Skeletal muscle satellite cell (primary cell): ENCODE measurements at regions not wholly inside any gene's neighbourhood (a gene's known extent, or its start where the extent isn't known, plus 50 kb on each side); places are given as distances from the start of the nearest gene placed in this dataset.
A peak's percentile ranks its signal among the peaks of the same experiment; 100 is the strongest.

Source experiments
- H3K27me3 ChIP-seq: 2 replicates; pipeline ENCODE4 v1.7.0; 2013; ENCODE audit warnings: low read length; ENCODE audit not compliant: control insufficient read depth, insufficient read depth
- H3K36me3 ChIP-seq: 2 replicates; pipeline ENCODE4 v1.7.0; 2013; ENCODE audit warnings: mild to moderate bottlenecking, control low read depth, low read length; ENCODE audit not compliant: insufficient read depth
- H3K4me1 ChIP-seq: 2 replicates; pipeline ENCODE4 v1.7.0; 2013; ENCODE audit warnings: low read length; ENCODE audit not compliant: control insufficient read depth, insufficient read depth
- H3K4me2 ChIP-seq: 2 replicates; pipeline ENCODE4 v1.7.0; 2013; ENCODE audit warnings: mild to moderate bottlenecking, low read length
- H3K4me3 ChIP-seq: 2 replicates; pipeline ENCODE4 v1.7.0; 2013; ENCODE audit warnings: low read length
- H3K9ac ChIP-seq: 2 replicates; pipeline ENCODE4 v1.7.0; 2013; ENCODE audit warnings: mild to moderate bottlenecking, low read depth, low read length, moderate library complexity
- H3K9me3 ChIP-seq: replicated peaks from 2 replicates; pipeline ENCODE4 v1.7.0; 2013; ENCODE audit warnings: mild to moderate bottlenecking, control low read depth, low read length

DNA sequence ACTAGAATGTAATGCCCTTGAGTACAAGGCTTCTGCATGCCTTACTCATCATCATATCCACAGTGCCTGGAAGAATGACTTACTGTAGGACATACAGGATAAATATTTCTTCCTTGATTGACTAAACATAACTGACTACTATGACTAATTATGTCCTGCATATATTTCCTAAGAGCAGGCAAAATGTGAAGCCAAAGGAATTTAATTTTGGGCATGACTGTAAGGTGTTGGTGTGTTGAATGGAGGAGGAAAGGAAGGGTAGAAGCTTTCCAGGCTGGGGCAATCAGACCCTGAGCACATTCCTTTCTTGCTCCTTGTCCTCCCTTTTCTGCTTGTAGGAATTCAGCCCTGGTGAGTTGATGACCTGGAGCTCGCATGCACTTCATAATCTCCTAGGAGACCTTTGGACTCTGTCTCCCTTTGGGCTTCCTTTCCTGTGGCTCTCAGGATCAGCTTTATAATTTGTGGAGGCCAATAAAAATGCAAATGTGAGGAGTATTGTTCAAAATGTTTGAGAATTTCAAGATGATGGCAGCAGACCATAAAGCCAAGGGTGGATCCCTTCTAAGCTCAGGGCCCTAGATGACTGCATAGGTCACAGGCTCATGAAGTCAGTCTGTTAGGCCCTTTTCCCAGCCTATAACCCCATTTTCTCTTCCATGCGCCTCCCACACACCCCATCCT is 174.0 kb downstream of the HMHB1 start:
- peak overlapping the region; percentile 23 for H3K4me3 ChIP-seq
- peaks cover 42% of the 10 kb centered on the region for H3K4me1 ChIP-seq
- H3K9me3 ChIP-seq = no peaks in the 10 kb centered on the region
- peak overlapping the region; percentile 46 for H3K4me2 ChIP-seq
- H3K36me3 ChIP-seq = no peaks in the 10 kb centered on the region
- H3K9ac ChIP-seq = peak overlapping the region; percentile 61
- H3K27me3 ChIP-seq = no peaks in the 10 kb centered on the region

DNA sequence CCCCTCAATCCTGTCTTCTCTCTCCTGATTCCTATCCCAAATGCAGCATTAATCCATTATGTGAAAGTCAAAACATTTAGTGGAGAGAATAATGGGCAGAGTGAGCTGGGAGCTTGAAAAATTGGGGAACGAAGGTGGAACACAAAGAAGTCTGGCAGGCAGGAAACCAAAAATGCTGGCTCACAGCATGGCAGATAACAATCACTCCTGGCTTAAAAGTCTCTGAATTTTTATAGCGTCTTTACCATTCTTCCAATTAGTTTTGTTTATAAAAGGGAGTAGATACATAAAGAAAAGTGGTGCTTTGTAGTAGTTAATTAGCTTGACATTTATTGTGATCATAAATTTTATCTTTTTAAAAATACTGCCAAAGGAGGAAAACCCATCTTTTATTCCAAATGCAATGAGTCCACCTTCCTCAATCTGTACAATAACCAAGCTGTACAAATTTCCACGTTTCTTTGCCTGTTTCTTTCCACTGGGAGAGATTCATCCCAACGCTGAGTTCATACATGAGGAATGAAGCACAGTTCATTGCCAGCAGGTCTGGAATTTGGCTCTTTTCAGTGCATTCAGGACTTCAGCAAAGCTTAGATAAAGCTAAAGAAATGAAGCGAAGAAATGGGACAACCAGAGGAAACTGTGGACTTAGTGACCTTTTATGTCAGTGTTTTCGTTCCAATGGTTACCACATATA is 174.7 kb downstream of the HMHB1 start:
- H3K4me1 ChIP-seq = peaks cover 42% of the 10 kb centered on the region
- no peaks in the 10 kb centered on the region for H3K9me3 ChIP-seq
- H3K36me3 ChIP-seq = no peaks in the 10 kb centered on the region

DNA sequence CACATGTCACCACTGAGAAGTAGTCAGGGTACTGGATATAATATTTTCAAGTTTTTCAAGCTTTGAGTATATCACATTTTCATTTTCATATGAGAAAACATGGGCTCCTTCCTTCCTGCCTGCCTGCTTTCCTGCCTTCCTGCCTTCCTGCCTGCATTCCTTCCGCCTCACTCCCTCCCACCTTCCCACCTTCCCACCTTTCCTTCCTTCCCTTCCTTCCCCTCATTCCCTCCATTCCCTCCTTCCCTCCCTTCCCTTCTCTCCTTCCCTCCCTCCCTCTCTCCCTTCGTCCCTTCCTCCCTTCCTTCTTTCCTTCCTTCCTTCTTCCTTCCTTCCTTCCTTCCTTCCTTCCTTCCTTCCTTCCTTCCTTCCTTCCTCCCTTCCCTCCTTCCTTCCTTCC is 175.3 kb downstream of the HMHB1 start:
- Histone ChIP-seq H3K27me3 (no peaks in the 10 kb centered on the region), H3K9me3 (no peaks in the 10 kb centered on the region), H3K4me1 (peaks cover 42% of the 10 kb centered on the region), H3K36me3 (no peaks in the 10 kb centered on the region), H3K4me3 (no peak overlapping the region), H3K4me2 (peak overlapping the region; percentile 31), H3K9ac (peak overlapping the region; percentile 61)

More for the DNA sequence above, 174.7 kb downstream of the HMHB1 start:
- Histone ChIP-seq H3K4me2 (peak overlapping the region; percentile 46), H3K27me3 (no peaks in the 10 kb centered on the region), H3K4me3 (no peak overlapping the region), H3K9ac (peak overlapping the region; percentile 61)

DNA sequence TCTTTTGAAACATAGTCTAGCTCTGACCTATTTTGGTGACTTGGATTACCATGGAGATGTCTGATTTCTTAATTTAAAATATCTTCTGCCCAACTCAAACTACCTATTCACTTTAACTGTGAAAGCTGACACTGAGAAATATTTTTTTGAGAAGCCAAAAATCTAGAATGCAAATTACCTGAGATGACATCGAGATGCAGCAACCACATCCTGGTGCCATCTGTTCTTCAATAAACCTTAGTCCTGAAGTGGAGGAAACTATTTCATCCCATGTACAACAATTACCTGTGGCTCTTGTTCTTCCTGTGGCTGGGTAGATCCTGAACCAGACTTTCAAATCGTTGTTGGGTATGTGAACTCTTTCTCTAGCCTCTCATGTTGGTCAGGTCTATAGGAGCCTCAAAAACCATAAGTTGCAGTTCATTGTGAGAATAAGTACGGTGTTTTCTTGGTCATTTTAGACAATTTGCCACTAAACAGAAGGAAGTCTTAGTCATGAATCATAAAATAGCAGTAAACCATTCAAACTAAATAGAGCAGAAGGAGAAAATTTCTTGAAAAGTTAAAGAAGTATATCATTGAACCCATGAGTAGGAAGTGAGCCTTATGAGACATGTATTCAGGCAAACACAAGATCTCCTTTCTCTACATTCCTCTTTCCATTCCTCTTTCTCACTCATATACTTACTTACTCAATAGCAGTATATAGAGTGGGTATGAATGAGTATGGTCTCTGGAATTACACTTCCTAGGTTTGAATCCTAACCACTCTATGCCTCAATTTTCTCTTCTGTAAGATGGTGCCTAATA is 176.0 kb downstream of the HMHB1 start:
- no peaks in the 10 kb centered on the region for H3K27me3 ChIP-seq
- H3K4me1 ChIP-seq = peaks cover 42% of the 10 kb centered on the region
- no peaks in the 10 kb centered on the region for H3K9me3 ChIP-seq
- no peak overlapping the region for H3K9ac ChIP-seq
- no peak overlapping the region for H3K4me2 ChIP-seq
- no peak overlapping the region for H3K4me3 ChIP-seq
- no peaks in the 10 kb centered on the region for H3K36me3 ChIP-seq

DNA sequence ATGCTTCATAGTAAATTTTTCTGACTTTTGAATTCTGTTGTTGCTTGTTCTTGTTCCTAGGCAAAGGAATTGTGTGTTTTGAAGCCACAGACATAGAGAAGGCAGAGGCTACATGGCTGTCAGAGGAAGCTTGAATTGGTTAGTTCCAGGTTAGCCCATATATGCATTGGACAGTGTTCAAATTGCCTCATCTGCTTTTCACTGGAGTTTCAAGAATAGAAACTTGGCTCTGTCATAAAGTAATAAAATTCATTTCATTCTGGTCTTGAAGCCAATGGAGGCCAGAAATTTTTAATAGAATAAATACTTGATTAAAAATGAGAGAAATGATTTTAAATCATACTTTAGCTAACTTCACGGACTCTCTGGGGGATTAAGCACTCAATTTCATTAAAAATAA is 178.0 kb downstream of the YIPF5 start:
- peaks cover 14% of the 10 kb centered on the region for H3K4me1 ChIP-seq
- no peak overlapping the region for H3K4me3 ChIP-seq

DNA sequence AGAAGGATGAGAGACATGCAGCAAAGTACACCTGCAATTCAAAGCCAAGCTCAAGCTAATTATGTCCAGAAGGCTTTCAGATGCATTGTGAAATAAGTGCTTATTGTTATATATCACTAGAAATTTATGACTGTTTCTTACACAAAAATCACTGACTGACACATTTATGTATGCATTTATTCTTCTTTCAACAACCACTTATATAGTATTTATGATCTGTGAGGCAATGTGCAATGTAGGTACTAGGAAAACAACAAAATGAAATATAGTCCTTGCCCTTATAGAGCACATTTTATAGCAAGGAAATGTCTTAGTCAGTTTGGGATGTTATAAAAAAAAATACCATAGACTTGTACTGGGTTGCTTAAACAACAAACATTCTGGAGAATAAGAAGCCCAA is 167.6 kb downstream of the YIPF5 start:
- Histone ChIP-seq H3K4me2 (no peak overlapping the region), H3K36me3 (no peaks in the 10 kb centered on the region), H3K9me3 (no peaks in the 10 kb centered on the region), H3K27me3 (no peaks in the 10 kb centered on the region), H3K4me1 (peaks cover 36% of the 10 kb centered on the region), H3K4me3 (no peak overlapping the region), H3K9ac (no peak overlapping the region)

More for the DNA sequence above, 178.0 kb downstream of the YIPF5 start:
- H3K4me2 ChIP-seq = no peak overlapping the region
- H3K9ac ChIP-seq = no peak overlapping the region
- H3K27me3 ChIP-seq = no peaks in the 10 kb centered on the region
- H3K9me3 ChIP-seq = no peaks in the 10 kb centered on the region
- no peaks in the 10 kb centered on the region for H3K36me3 ChIP-seq

DNA sequence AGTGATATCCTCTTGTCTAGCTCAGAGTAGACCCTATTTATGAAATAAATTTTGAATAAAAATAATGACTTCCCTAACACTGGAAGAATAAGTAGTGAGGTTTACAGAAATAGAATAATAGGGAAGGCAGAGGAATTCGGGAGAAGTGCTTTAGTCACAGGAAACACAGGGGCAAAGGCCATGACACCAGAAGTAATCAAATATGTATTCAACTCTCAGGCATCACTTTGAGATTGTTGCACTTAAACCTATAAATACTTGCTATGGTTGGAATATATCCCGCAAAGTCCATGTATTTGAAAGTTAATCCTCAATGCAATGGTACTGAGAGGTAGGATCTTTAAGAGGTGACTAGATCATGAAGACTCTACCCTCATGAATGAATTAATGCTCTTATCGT is 166.8 kb downstream of the YIPF5 start:
- H3K9me3 ChIP-seq = no peaks in the 10 kb centered on the region
- peak overlapping the region; percentile 70 for H3K9ac ChIP-seq
- no peak overlapping the region for H3K4me3 ChIP-seq
- no peaks in the 10 kb centered on the region for H3K27me3 ChIP-seq
- no peaks in the 10 kb centered on the region for H3K36me3 ChIP-seq
- peak overlapping the region; percentile 42 for H3K4me2 ChIP-seq
- H3K4me1 ChIP-seq = peaks cover 36% of the 10 kb centered on the region

DNA sequence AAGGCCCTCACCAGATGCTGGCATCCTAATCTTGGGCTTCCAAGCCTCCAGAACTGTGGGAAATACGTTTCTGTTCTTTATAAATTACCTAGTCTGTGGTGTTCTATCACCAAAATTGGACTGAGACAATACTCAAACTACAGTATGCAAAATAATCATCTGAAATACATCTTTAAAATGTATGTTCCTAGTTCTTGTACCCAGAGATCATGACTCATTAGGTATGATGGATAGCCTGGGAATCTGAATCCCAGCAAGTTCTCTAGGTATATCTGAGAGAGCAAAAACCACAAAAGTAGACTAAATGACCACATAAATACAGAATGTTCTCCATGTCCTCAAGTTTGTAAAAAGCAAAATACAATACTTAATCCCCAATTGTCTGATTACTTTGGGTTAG is 166.3 kb downstream of the YIPF5 start:
- H3K9ac ChIP-seq = peak overlapping the region; percentile 70

DNA sequence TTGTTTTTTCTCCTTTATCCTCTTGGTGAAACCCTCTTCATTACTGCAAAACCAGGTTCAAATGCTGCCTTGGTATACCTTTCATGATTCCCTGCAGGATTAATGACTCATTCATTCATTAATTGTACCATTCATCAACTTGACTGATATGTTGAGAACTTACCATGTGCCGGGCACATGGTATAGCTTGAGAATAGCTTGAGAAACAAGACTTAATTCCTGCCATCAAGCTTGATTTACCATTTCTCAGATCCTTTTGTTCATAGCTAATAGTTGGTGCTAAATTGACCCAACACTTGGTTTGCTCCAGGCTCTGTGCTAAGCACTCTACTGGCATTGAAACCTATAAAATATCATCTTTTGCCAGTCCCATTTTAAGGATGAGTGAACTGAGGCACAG is 165.7 kb downstream of the YIPF5 start:
- Histone ChIP-seq H3K27me3 (no peaks in the 10 kb centered on the region), H3K4me2 (peak overlapping the region; percentile 51), H3K4me1 (peaks cover 36% of the 10 kb centered on the region), H3K36me3 (no peaks in the 10 kb centered on the region), H3K4me3 (peak overlapping the region; percentile 17), H3K9ac (peak overlapping the region; percentile 53), H3K9me3 (no peaks in the 10 kb centered on the region)

More for the DNA sequence above, 166.3 kb downstream of the YIPF5 start:
- Histone ChIP-seq H3K27me3 (no peaks in the 10 kb centered on the region), H3K4me3 (no peak overlapping the region), H3K4me1 (peaks cover 36% of the 10 kb centered on the region), H3K36me3 (no peaks in the 10 kb centered on the region), H3K9me3 (no peaks in the 10 kb centered on the region), H3K4me2 (peak overlapping the region; percentile 51)

DNA sequence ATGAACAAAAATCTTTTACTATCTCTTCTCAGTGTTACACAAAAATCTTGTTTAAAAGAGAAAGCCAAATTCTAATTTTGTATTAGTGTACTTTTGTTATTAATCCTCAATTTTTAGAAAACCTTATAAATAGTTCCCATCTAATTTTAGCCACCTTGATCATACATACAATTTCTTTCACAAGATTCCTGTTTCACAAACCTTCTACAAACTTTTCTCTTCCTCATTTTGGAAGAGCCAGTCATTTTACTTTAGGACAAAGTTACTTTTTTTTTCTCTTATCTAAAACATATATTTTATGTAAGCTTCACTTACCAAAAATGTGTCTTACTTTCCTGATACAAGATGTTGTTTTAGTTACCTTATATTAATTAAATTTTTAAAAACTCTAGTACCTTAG is 161.3 kb downstream of the YIPF5 start:
- Histone ChIP-seq H3K36me3 (no peaks in the 10 kb centered on the region), H3K4me1 (peaks cover 12% of the 10 kb centered on the region), H3K9me3 (no peaks in the 10 kb centered on the region), H3K4me2 (no peak overlapping the region), H3K9ac (no peak overlapping the region), H3K4me3 (no peak overlapping the region), H3K27me3 (no peaks in the 10 kb centered on the region)

DNA sequence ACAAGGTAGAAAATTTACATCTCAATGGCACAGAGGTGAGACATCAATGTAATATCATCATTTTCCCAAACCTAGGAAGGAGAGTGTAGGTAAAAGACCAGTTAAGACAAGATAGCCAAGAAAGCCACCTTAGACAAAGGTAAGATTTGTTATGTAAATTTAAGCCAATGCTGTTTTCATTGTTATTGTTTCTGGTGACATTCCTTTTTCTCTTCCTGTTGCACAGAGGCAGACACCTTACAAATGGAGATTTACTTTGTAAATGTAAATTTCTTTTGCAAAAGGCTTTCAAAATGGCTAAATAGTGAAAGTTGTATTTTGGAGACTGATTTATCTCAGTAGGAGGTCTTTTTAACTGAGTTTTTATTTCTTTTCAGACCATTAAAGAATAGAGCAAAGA is 159.1 kb downstream of the YIPF5 start:
- H3K27me3 ChIP-seq = no peaks in the 10 kb centered on the region
- H3K4me3 ChIP-seq = no peak overlapping the region
- H3K36me3 ChIP-seq = no peaks in the 10 kb centered on the region
- no peaks in the 10 kb centered on the region for H3K4me1 ChIP-seq
- H3K9ac ChIP-seq = no peak overlapping the region
- no peak overlapping the region for H3K4me2 ChIP-seq
- no peaks in the 10 kb centered on the region for H3K9me3 ChIP-seq
